Hematopoietic multipotent progenitor cell treated with erythropoietin and hydrocortisone succinate and interleukin-3 and kit ligand, for 4 days (in vitro differentiated cells): ENCODE measurements at regions not wholly inside any gene's neighbourhood (a gene's known extent, or its start where the extent isn't known, plus 50 kb on each side); places are given as distances from the start of the nearest gene placed in this dataset.

Source experiments
- DNase-seq: peaks from one replicate; pipeline ENCODE4 v3.0.0-alpha.2; 2015

DNA sequence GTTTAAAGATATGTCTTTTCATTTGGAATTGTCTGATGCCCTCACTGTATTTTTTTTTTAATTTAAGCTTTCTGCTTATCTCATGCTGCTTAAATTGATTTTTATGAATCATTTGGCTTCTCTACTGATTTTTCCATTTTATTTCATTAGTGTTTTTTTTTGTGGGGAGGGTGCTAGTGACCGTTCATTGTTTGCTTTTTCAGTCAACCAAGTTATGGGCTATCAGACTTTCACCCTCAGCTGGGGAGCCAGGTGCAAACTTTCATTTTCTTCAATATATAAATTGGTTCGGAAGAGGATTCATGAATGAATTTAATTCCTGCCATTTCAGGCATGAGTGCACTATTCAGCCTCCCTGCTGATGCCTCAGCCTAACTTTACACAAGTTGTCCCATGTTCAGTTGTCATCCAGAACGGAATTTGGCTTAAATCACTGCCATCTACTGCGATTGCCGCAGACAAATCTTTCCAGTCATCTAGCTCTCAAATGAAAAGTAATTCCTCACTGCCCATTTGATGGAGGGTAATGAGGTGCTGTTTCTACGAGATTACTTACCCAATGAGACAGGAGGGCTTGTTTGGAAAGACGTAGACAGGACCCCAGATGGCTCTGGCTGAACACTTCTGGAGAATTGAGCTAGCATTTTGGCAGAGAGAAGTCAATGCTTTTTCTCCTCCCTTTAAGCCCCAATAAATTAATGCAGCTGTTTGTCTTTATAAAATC lies 89.9 kb upstream of the RORA start:
- DNase-seq: no peak

DNA sequence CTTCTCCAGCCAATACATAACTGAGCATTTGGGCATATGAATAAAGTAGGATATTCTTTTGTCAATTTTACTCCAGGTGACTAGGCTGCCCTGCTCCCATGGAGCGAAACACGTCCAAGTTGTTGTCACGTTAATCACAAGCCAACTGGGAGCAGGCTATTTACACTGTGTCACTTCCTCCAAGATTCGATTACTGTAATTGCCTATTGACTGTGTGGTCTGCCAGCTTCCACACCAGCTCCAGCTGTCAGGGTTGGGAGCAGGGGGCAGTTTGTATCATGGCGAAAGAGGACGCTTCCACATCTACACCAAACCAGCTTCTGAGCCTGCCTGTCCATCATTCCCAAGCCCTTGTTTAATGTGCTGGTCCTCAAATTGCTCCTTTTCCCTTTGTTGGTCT lies 89.2 kb upstream of the RORA start:
- DNase-seq: no peak

DNA sequence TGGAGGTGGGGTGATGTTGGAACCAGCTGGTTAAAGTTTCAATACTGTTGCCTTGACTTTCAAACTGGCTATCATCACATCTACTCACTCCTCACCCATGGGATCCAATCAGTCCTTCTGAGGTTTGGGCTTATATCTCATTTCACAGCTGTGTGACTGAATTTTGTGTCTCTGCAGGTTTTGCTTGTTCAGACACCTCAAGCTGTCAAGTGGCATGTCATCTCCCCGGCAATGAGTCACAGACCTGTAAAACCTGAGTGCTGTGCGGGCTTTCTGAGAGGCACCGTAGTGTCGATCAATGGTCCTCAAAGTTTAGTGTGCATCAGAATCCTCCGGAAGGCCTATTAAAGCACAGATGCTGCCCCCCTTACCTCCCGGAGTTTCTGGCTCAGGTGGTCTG lies 86.4 kb upstream of the RORA start:
- DNase-seq: no peak

DNA sequence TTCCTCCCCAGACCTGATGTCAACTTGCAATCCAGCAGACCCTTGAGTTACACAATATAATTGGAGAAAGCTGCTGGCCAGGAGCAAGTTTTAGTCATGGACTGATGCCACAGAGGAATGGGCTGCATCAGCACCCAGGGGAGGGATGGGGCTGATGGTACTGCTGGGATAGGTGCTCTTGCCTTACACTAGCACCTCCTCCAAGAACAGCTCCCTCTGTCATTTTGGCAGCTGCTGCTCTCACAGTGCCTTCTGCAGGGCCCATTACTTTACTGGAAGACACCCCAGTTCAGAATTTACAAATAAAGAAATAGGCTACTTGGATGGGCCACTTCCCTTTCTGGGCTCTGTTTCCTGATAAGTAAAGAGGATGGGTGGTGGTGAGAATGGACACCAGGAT lies 85.3 kb upstream of the RORA start:
- no peak for DNase-seq

DNA sequence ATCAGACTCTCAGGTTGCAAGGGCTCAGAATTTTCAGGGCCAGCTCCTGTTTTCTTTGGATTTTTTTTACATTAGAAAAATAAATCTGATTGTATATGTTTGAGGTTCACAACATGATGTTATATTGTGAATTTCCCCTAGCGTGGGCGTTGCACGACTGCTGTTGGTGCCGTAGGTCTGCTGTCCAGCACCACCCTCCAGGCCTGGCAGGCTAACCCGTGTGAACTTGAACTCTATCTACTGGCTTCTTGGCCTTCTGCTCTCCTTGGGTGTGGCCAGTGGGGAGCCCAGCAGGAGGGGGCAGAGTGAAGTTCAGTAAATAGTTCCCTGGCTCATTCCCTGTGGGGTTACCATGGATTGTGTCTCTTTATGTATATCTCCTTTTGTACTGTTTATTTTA lies 80.5 kb upstream of the RORA start:
- no peak for DNase-seq

DNA sequence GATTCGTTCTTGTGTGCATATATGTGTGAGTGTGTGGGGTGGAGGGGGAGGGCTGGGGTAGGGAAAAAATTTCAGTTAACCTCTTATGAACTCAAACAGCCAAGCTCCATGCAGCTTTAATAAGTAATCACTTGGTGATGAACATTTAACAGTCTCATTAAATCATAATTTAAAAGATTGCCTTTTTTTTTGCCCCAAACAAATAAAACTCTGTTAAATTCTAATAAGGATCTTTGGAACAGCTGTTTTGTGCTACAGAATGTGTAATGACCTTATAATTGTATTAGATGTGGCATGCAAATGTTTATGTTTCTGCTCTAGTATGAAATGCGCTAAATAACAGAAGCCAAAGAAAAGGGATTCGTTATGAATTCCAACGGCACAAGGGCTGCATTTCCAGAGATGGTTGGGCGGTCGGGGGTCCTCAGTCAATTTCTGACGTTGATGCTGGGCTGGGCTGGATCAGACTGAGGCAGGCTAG lies 80.0 kb upstream of the RORA start:
- no peak for DNase-seq

DNA sequence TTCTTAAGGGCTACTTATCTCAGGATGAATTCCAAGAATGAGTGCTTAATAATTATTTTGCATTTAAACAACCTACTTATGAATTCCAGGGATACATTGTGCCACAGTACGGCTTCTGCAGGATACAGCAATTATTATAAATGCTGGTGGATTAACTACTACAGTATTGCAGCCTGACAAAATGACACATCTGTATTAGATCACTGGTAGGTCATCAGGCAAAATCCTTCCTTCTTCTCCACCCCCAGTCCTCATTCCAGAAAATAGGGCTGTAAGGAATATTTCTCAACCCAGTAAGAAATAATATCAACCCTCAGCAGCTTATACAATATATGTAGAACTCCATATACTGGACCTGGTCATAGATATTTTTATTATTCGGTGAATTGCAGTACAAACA lies 79.3 kb upstream of the RORA start:
- DNase-seq: no peak

DNA sequence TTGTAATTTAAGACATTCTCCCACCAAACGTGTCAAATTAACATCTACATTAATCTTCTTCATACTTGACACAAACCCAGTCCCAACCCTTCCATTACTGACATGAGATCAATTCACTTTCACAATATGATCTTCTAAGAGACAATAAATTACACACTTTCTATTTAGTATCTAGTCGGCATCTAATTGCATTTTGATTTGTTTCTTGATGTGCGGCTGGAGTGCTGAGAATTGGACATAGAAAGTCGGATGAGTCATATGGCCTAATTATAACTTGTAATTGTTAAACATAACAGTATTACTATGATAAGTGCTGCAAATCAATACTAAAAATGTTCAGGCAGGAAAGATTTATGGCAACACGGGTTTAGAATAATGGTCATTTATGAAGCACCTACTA lies 78.4 kb upstream of the RORA start:
- no peak for DNase-seq

DNA sequence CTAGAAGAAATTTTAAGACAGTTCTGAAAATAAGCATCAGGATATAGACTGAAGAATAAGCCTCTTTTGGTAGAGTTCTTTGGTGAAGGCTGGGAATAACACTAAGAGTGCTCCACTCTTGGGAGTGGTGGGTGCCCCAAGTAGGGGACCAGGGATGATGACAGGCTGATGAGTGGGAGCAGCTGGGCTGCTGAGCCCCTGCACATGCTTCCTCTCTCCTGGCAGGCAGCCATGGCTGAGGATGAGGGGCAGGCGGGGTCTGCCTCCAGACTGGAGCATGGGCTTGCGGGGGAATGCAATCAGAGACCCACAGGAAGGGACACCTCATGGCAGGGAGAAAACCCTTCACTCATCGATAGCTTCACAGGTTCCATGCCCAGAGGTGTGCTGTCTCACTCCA lies 72.6 kb upstream of the RORA start:
- DNase-seq: no peak

DNA sequence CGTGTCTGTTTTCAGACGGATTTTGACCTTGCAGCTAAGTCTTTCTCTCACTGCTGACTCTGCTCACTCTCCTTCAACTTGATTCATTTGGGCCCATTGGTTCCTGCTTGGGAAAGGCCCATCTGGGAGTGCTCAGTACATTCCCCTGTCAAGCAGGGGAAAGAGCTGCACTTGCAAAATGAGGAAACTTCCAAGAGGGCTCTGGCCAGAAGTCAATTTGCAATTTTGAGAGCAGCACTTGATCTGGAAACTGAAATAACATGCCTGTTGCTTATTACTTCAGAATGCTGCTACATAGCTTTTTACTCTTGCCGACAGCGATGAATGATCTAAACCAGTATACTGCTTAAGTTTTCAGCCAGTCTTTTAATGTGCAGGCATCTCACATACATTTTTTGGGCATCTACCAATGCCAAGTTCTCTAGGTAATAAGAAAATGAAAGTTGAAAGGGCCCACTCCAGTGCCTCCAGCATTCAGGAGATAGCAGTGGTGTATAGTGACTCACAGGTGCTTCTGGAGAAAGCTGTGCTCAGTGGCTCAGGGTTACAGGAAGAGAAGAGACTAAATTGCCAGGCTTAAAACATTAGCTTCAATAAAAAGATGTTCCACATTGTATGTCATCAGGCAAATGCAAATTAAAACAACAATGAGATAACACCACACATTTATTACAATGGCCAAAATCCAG lies 70.1 kb upstream of the RORA start:
- DNase-seq: no peak

DNA sequence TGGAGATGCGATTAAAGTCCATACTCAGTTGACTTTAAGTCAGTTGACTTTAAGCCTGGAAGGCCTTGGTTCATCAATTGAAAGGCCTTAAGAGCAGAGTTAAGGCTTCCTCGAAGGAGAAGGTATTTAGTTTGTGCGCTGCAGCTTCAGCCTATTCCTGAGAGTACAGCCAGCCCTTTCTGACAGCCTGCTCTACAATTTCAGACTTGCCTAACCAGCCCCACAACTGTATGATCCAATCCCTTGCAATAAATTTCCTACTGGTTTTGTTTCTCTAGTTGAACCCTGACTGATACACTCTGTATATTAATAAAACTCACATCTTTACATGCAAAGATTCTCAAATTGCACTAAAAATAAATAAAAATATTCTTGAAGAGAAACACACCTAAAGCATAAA lies 66.1 kb upstream of the RORA start:
- no peak for DNase-seq

DNA sequence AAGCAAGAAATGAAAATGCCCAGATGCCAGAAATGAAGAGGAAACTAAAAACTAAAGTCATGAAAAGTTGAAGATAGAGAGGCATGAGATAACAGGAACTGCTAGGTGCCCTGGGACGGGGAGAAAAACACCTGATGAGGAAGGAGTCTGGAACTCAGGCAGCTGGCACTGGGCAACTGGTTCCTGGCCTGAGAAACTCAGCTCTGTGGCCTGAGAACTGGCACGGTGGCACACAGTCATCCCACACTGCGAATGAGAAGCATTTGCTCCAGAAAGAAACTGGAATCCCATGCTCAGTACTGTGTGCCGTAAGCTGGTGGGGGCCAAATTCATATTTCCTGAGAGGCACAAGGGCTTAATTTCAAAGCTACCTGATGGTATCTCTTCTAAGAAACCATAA lies 53.6 kb upstream of the RORA start:
- DNase-seq: no peak

DNA sequence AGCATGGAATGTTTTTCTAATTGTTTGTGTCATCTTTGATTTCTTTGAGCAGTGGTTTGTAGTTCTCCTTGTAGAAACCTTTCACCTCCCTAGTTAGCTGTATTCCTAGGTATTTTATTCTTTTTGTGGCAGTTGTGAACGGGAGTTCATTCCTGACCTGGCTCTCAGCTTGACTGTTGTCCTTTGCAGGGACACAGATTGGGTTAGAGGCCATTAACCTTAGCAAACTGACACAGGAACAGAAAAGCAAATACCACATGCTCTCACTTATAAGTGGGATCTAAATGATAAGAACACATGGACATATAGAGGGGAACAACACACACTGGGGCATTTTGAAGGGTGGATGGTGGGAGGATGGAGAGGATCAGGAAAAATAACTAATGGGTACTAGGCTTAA lies 52.2 kb upstream of the RORA start:
- DNase-seq: no peak
